ENCODE measurements at regions not wholly inside any gene's neighbourhood (a gene's known extent, or its start where the extent isn't known, plus 50 kb on each side); places are given as distances from the start of the nearest gene placed in this dataset.

- no peak overlapping the region for H3K4ac ChIP-seq (ENCODE audit: low read depth, low read length)
- dilution Hi-C loops (cut with HindIII; ENCODE audit: low sequenced_read_pairs, unreplicated experiment), result no loop called here
- no peak overlapping the region for H2AK9ac ChIP-seq (replicated peaks; ENCODE audit: low read depth, low read length, poor library complexity)
- H3K23ac ChIP-seq (ENCODE audit: low read depth, low read length), result no peak overlapping the region
- H2BK120ac ChIP-seq (ENCODE audit: low read depth, low read length), result no peak overlapping the region
- intact Hi-C loops (cut with micrococcal nuclease), result no loop called here
- no peaks in the 10 kb centered on the region for H3K79me1 ChIP-seq (ENCODE audit: low read depth in 1 of 2, low read length in 2 of 2)
- H3K56ac ChIP-seq (ENCODE audit: extremely low read depth, insufficient read depth, low read length), result no peak overlapping the region
- H4K8ac ChIP-seq (ENCODE audit: low read depth in 2 of 2, low read length in 2 of 2), result no peak overlapping the region
- H3K9ac ChIP-seq (ENCODE audit: low read depth, low read length), result no peak overlapping the region
- H3K36me3 ChIP-seq (ENCODE audit: control insufficient read depth, insufficient read depth, low read length), result no peaks in the 10 kb centered on the region
- H2BK20ac ChIP-seq (ENCODE audit: low read depth, low read length), result no peak overlapping the region
- H4K20me1 ChIP-seq (ENCODE audit: insufficient read depth, low read length), result no peaks in the 10 kb centered on the region
- no peak overlapping the region for H3K18ac ChIP-seq (ENCODE audit: low read depth, low read length)
- no peak for TF ChIP-seq NFE2L2 (IDR thresholded peaks at IDR 0.05; ENCODE audit: low read depth, low read length)
- TF ChIP-seq FOS (IDR thresholded peaks at IDR 0.05; ENCODE audit: low read depth, low read length), result no peak
- TF ChIP-seq RFX5 (IDR thresholded peaks at IDR 0.05; ENCODE audit: low read depth, low read length), result no peak
- TF ChIP-seq MAZ (IDR thresholded peaks at IDR 0.05; ENCODE audit: borderline replicate concordance, low read depth, low read length), result no peak
- TF ChIP-seq MAFK (IDR thresholded peaks at IDR 0.05; ENCODE audit: low read depth, low read length), result no peak
- no peak for TF ChIP-seq CTCF (conservative IDR thresholded peaks at IDR 0.05; ENCODE audit: low read depth, low read length)
- TF ChIP-seq CHD1 (IDR thresholded peaks at IDR 0.05; ENCODE audit: low read depth, low read length), result no peak
- no peak for TF ChIP-seq CEBPB (IDR thresholded peaks at IDR 0.05; ENCODE audit: low read depth, low read length)
- TF ChIP-seq ELK1 (IDR thresholded peaks at IDR 0.05; ENCODE audit: borderline replicate concordance, low read depth, low read length), result no peak
- no peak for TF ChIP-seq RAD21 (IDR thresholded peaks at IDR 0.05; ENCODE audit: low read length)
- no peak for TF ChIP-seq USF2 (IDR thresholded peaks at IDR 0.05; ENCODE audit: low read depth, low read length)
- no peak for ATAC-seq (ENCODE audit: low read depth)
- no peak for DNase-seq
- H3K27me3 ChIP-seq (ENCODE audit: control insufficient read depth, insufficient read depth, low read length), result no peaks in the 10 kb centered on the region
- no peak overlapping the region for H3K27ac ChIP-seq (ENCODE audit: insufficient read depth, low read length)
- no peak overlapping the region for H4K91ac ChIP-seq (ENCODE audit: insufficient read depth, low read depth, low read length)
- no peak overlapping the region for H2BK5ac ChIP-seq (ENCODE audit: low read depth, low read length, poor library complexity, severe bottlenecking)
- H4K5ac ChIP-seq (ENCODE audit: low read depth, low read length), result no peak overlapping the region
- H3K4me3 ChIP-seq (ENCODE audit: insufficient read depth, low read depth, low read length), result no peak overlapping the region
- H2AFZ ChIP-seq (replicated peaks; ENCODE audit: low read length, poor library complexity), result no peak overlapping the region
- H3K9me3 ChIP-seq (ENCODE audit: control insufficient read depth, insufficient read depth, low read length), result no peaks in the 10 kb centered on the region
- WGBS, 2 experiments (ENCODE audit: extremely low coverage in 2 of 2, insufficient read length in 1 of 2), result 83% methylated on average over 1 of the region's 2 CpGs; no CpG with 5 or more reads in 1 of the 2 experiments
- H3K14ac ChIP-seq (replicated peaks; ENCODE audit: low read depth, low read length), result no peak overlapping the region
- H2AK5ac ChIP-seq (ENCODE audit: low read depth, low read length), result no peak overlapping the region
- in situ Hi-C loops (cut with MboI; ENCODE audit: low sequenced_read_pairs), result no loop called here
- no peak overlapping the region for H2BK15ac ChIP-seq (ENCODE audit: low read depth, low read length)
- H3K4me2 ChIP-seq (ENCODE audit: low read depth, low read length), result no peak overlapping the region
- BruUV-seq (replicated peaks), result no TSS peak
- POLR2A ChIA-PET (ENCODE audit: unreplicated experiment), result no interaction called here
- CTCF ChIA-PET, result no interaction called here
- no peaks in the 10 kb centered on the region for H3K4me1 ChIP-seq (ENCODE audit: control insufficient read depth, insufficient read depth, low read length)
- peaks cover 4% of the 10 kb centered on the region; the same call in 1 of the 2 replicates for H3K9me1 ChIP-seq (ENCODE audit: insufficient read depth, low read length)
Observed at GRCh38 chr5:93956006-93956405, 214.6 kb upstream of the POU5F2 start.
